ENCODE measurements at regions not wholly inside any gene's neighbourhood (a gene's known extent, or its start where the extent isn't known, plus 50 kb on each side); places are given as distances from the start of the nearest gene placed in this dataset.

GRCh38 chr13:80717776-80718175 is 376.9 kb upstream of the SPRY2 start (continued):
- TF ChIP-seq ZNF462 (CRISPR knock-in tag; IDR thresholded peaks at IDR 0.05): no peak
- no peak for TF ChIP-seq ZNF114 (CRISPR knock-in tag; IDR thresholded peaks at IDR 0.05)
- TF ChIP-seq STAT1 (IDR thresholded peaks at IDR 0.05; ENCODE audit: unreplicated experiment): no peak
- TF ChIP-seq CREB1 (CRISPR knock-in tag; IDR thresholded peaks at IDR 0.05; ENCODE audit: low read depth): no peak
- TF ChIP-seq JUNB (IDR thresholded peaks at IDR 0.05; ENCODE audit: unreplicated experiment): no peak
- TF ChIP-seq EZH2phosphoT487 (IDR thresholded peaks at IDR 0.05; ENCODE audit: unreplicated experiment): no peak

GRCh38 chr13:80716610-80717081 is 375.7 kb upstream of the SPRY2 start:
- Histone ChIP-seq H4K20me1 (replicated peaks; ENCODE audit: insufficient read depth) (no peaks in the 10 kb centered on the region), H3K36me3 (ENCODE audit: insufficient read depth) (no peaks in the 10 kb centered on the region), H3K27me3 (ENCODE audit: insufficient read depth) (no peaks in the 10 kb centered on the region), H3K4me3 (no peak overlapping the region), H3K27ac (ENCODE audit: low read depth) (no peak overlapping the region), H3K4me2 (peak overlapping the region; percentile 19), H3K4me1 (ENCODE audit: insufficient read depth) (peaks cover 18% of the 10 kb centered on the region), H3K79me2 (replicated peaks; ENCODE audit: insufficient read depth) (no peaks in the 10 kb centered on the region), H3K9me2 (ENCODE audit: insufficient read depth) (peaks cover 4% of the 10 kb centered on the region), H3F3A (replicated peaks; ENCODE audit: low read depth) (no peaks in the 10 kb centered on the region), H2AFZ (no peak overlapping the region)
- TF ChIP-seq ZNF462 (CRISPR knock-in tag; IDR thresholded peaks at IDR 0.05) (no peak; the same call in 1 of the 2 replicates), NANOG (IDR thresholded peaks at IDR 0.05; ENCODE audit: borderline replicate concordance) (0 out of 2 replicates have a peak, but pooled peaks have one; percentile 37)
- DNase-seq (ENCODE audit: low spot score) (peak; percentile 64), ATAC-seq (peak; percentile 56)
- Mint-ChIP-seq H3K4me1 (peaks cover 19% of the 10 kb centered on the region), H3K4me3 (no peak overlapping the region), H3K36me3 (ENCODE audit: low read depth) (peaks cover 8% of the 10 kb centered on the region; the same call in 2 of the 3 replicates), H3K27me3 (ENCODE audit: insufficient read depth, low read depth, poor library complexity) (no peaks in the 10 kb centered on the region), H3K27ac (peak overlapping the region; percentile 39; the same call in 1 of the 2 replicates), H3K9me3 (peaks cover 10% of the 10 kb centered on the region; the same call in 2 of the 3 replicates)
